HG03342 (cell line): ENCODE measurements at regions not wholly inside any gene's neighbourhood (a gene's known extent, or its start where the extent isn't known, plus 50 kb on each side); places are given as distances from the start of the nearest gene placed in this dataset.
"Not testable (repeated sequence)": the region's sequence is repeated elsewhere in the genome, so short reads cannot be mapped to it uniquely, and the experiment has no call there.

Experiments used
- ATAC-seq: cut with Tn5 transposase; IDR thresholded peaks from one replicate; pipeline ENCODE4 v1.9.1; 2021; ENCODE audit warnings: mild to moderate bottlenecking, moderate library complexity; ENCODE audit not compliant: unreplicated experiment

- ATAC-seq, result not testable (repeated sequence)
These were observed 180.1 kb upstream of the CNTN6 start for GRCh38 chr3:912717-913116.

- ATAC-seq, result no peak
These were observed 169.5 kb upstream of the CNTN6 start for GRCh38 chr3:923161-923910.

GRCh38 chr3:930866-931265 lies 162.0 kb upstream of the CNTN6 start:
- no peak for ATAC-seq

- no peak for ATAC-seq
These were observed 159.5 kb upstream of the CNTN6 start for GRCh38 chr3:933326-933725.

- no peak for ATAC-seq
These were observed 148.0 kb upstream of the CNTN6 start for GRCh38 chr3:944786-945185.

- ATAC-seq, result no peak
These were observed 147.1 kb upstream of the CNTN6 start for GRCh38 chr3:945738-946137.

- ATAC-seq, result no peak
These were observed 139.9 kb upstream of the CNTN6 start for GRCh38 chr3:952906-953305.

GRCh38 chr3:963255-963654 lies 129.6 kb upstream of the CNTN6 start:
- no peak for ATAC-seq

GRCh38 chr3:963755-964154 lies 129.1 kb upstream of the CNTN6 start:
- no peak for ATAC-seq

GRCh38 chr3:965826-966225 lies 127.0 kb upstream of the CNTN6 start:
- no peak for ATAC-seq

- ATAC-seq, result no peak
These were observed 126.5 kb upstream of the CNTN6 start for GRCh38 chr3:966341-966740.

GRCh38 chr3:973340-973739 lies 119.5 kb upstream of the CNTN6 start:
- no peak for ATAC-seq

- ATAC-seq, result no peak
These were observed 116.8 kb upstream of the CNTN6 start for GRCh38 chr3:976006-976405.

- no peak for ATAC-seq
These were observed 111.7 kb upstream of the CNTN6 start for GRCh38 chr3:981156-981555.

- no peak for ATAC-seq
These were observed 104.0 kb upstream of the CNTN6 start for GRCh38 chr3:988785-989184.

GRCh38 chr3:992871-993270 lies 100.0 kb upstream of the CNTN6 start:
- ATAC-seq, result no peak

GRCh38 chr3:1002010-1002409 lies 90.8 kb upstream of the CNTN6 start:
- no peak for ATAC-seq

- no peak for ATAC-seq
These were observed 85.0 kb upstream of the CNTN6 start for GRCh38 chr3:1007866-1008265.

- no peak for ATAC-seq
These were observed 82.6 kb upstream of the CNTN6 start for GRCh38 chr3:1010228-1010627.

- ATAC-seq, result no peak
These were observed 77.0 kb upstream of the CNTN6 start for GRCh38 chr3:1015826-1016225.

GRCh38 chr3:1017870-1018269 lies 75.0 kb upstream of the CNTN6 start:
- no peak for ATAC-seq

GRCh38 chr3:1019157-1019556 lies 73.7 kb upstream of the CNTN6 start:
- no peak for ATAC-seq

- ATAC-seq, result no peak
These were observed 66.4 kb upstream of the CNTN6 start for GRCh38 chr3:1026395-1026794.
